Naive thymus-derived CD8-positive, alpha-beta T cell (primary cell): ENCODE measurements at regions not wholly inside any gene's neighbourhood (a gene's known extent, or its start where the extent isn't known, plus 50 kb on each side); places are given as distances from the start of the nearest gene placed in this dataset.
"Not testable (repeated sequence)": the region's sequence is repeated elsewhere in the genome, so short reads cannot be mapped to it uniquely, and the experiment has no call there.

Source experiments
- ATAC-seq, 2 donors: fragments of 150-1000 bp; cut with Tn5 transposase in 1 of 2; sonication (Bioruptor Pico), chemical (Tn5 transposase) in 1 of 2; 1 replicate in 1 of 2; 2 replicates in 1 of 2; pipeline ENCODE4 v1.10.0; 2021; ENCODE audit warnings: mild to moderate bottlenecking in 2 of 2, moderate library complexity in 2 of 2
- POLR2A ChIA-PET: fragments of 350-600 bp; sonication (Branson Sonifier 250); formaldehyde crosslinking; loops from one replicate; lab custom pipeline; 2021; ENCODE audit warnings: antibody characterized with exemption; lab: Charles Lee
- DNase-seq, 10 donors: peaks; one replicate each; pipeline versions ENCODE4 v3.0.0 to v3.0.0-alpha.2; 2020 to 2022
- H3K27ac Mint-ChIP-seq, 10 donors: one replicate each; pipeline ENCODE4 v1.8.0; 2020 to 2022; ENCODE audit warnings: mild to moderate bottlenecking in 10 of 10, mixed read lengths in 10 of 10, moderate library complexity in 4 of 10, inconsistent platforms in 1 of 10
- H3K27me3 Mint-ChIP-seq, 5 donors: one replicate each; pipeline ENCODE4 v1.8.0; 2021 to 2022; ENCODE audit warnings: mixed read lengths in 5 of 5
- H3K36me3 Mint-ChIP-seq, 3 donors: one replicate each; pipeline ENCODE4 v1.8.0; 2020 to 2022; ENCODE audit warnings: mixed read lengths in 3 of 3, mild to moderate bottlenecking in 2 of 3, inconsistent platforms in 1 of 3
- H3K4me1 Mint-ChIP-seq, 4 donors: one replicate each; pipeline ENCODE4 v1.8.0; 2021 to 2022; ENCODE audit warnings: mixed read lengths in 4 of 4
- H3K4me3 Mint-ChIP-seq, 10 donors: one replicate each; pipeline ENCODE4 v1.8.0; 2020 to 2022; ENCODE audit warnings: mild to moderate bottlenecking in 10 of 10, mixed read lengths in 10 of 10, moderate library complexity in 6 of 10, inconsistent platforms in 1 of 10
- H3K9me3 Mint-ChIP-seq, 9 donors: one replicate each; pipeline ENCODE4 v1.8.0; 2020 to 2022; ENCODE audit warnings: mixed read lengths in 9 of 9, mild to moderate bottlenecking in 3 of 9, inconsistent platforms in 1 of 9, moderate library complexity in 1 of 9

GRCh38 chr20:52076164-52076563, 115.4 kb downstream of the ZFP64 start:
- Mint-ChIP-seq H3K4me3 (no peak overlapping the region), H3K27me3 (no peaks in the 10 kb centered on the region), H3K27ac (no peak overlapping the region), H3K4me1 (no peaks in the 10 kb centered on the region), H3K9me3 (no peaks in the 10 kb centered on the region), H3K36me3 (peaks cover 0 to 11% (median 10%) of the 10 kb centered on the region in 3 donors)
- POLR2A ChIA-PET, result no interaction called here
- DNase-seq (no peak), ATAC-seq (no peak)

- DNase-seq, result no peak
- Mint-ChIP-seq H3K27ac (no peak overlapping the region), H3K9me3 (no peaks in the 10 kb centered on the region), H3K27me3 (no peaks in the 10 kb centered on the region), H3K36me3 (peaks cover 0 to 18% (median 10%) of the 10 kb centered on the region in 3 donors), H3K4me3 (no peak overlapping the region), H3K4me1 (no peaks in the 10 kb centered on the region)
- POLR2A ChIA-PET, result no interaction called here
- no peak for ATAC-seq
Measured at GRCh38 chr20:52075400-52075799, 116.2 kb downstream of the ZFP64 start.

- POLR2A ChIA-PET, result no interaction called here
- peaks cover 0 to 18% (median 2%) of the 10 kb centered on the region in 3 donors for H3K36me3 Mint-ChIP-seq
- no peaks in the 10 kb centered on the region for H3K9me3 Mint-ChIP-seq
- no peak for DNase-seq
- H3K27me3 Mint-ChIP-seq, result no peaks in the 10 kb centered on the region
- ATAC-seq, result no peak
- H3K4me3 Mint-ChIP-seq, result no peak overlapping the region
- H3K4me1 Mint-ChIP-seq, result no peaks in the 10 kb centered on the region
- peak overlapping the region in 1 of 10 donors; percentile 40 for H3K27ac Mint-ChIP-seq
Measured at GRCh38 chr20:52071136-52071535, 120.4 kb downstream of the ZFP64 start.

GRCh38 chr20:52064931-52065330, 126.6 kb downstream of the ZFP64 start:
- H3K4me1 Mint-ChIP-seq, result peaks cover 0 to 1% (median 0%) of the 10 kb centered on the region in 4 donors
- no peak overlapping the region for H3K4me3 Mint-ChIP-seq
- POLR2A ChIA-PET, result no interaction called here

GRCh38 chr20:52062452-52063209, 128.9 kb downstream of the ZFP64 start:
- no peak overlapping the region for H3K27ac Mint-ChIP-seq
- H3K4me1 Mint-ChIP-seq, result peaks cover 0 to 1% (median 0%) of the 10 kb centered on the region in 4 donors
- H3K4me3 Mint-ChIP-seq, result no peak overlapping the region
- POLR2A ChIA-PET, result no interaction called here
- H3K36me3 Mint-ChIP-seq, result peaks cover 0 to 17% (median 8%) of the 10 kb centered on the region in 3 donors
- DNase-seq (no peak), ATAC-seq (no peak)
- peaks cover 0 to 10% (median 2%) of the 10 kb centered on the region in 9 donors for H3K9me3 Mint-ChIP-seq
- H3K27me3 Mint-ChIP-seq, result peaks cover 0 to 3% (median 0%) of the 10 kb centered on the region in 5 donors

More at GRCh38 chr20:52064931-52065330, 126.6 kb downstream of the ZFP64 start:
- ATAC-seq (no peak), DNase-seq (no peak)
- no peak overlapping the region for H3K27ac Mint-ChIP-seq
- peaks cover 0 to 2% (median 0%) of the 10 kb centered on the region in 9 donors for H3K9me3 Mint-ChIP-seq
- H3K27me3 Mint-ChIP-seq, result peaks cover 0 to 3% (median 0%) of the 10 kb centered on the region in 5 donors
- H3K36me3 Mint-ChIP-seq, result peaks cover 0 to 10% (median 8%) of the 10 kb centered on the region in 3 donors

- peaks cover 5 to 29% (median 18%) of the 10 kb centered on the region in 3 donors for H3K36me3 Mint-ChIP-seq
- DNase-seq (no peak), ATAC-seq (no peak)
- H3K27me3 Mint-ChIP-seq, result peaks cover 0 to 3% (median 0%) of the 10 kb centered on the region in 5 donors
- peaks cover 0 to 1% (median 0%) of the 10 kb centered on the region in 4 donors for H3K4me1 Mint-ChIP-seq
- H3K27ac Mint-ChIP-seq, result no peak overlapping the region
- H3K9me3 Mint-ChIP-seq, result peaks cover 6 to 25% (median 9%) of the 10 kb centered on the region in 9 donors
- POLR2A ChIA-PET, result no interaction called here
- no peak overlapping the region for H3K4me3 Mint-ChIP-seq
Measured at GRCh38 chr20:52060794-52061714, 130.5 kb downstream of the ZFP64 start.

- H3K27me3 Mint-ChIP-seq, H3K4me1 Mint-ChIP-seq, H3K4me3 Mint-ChIP-seq, ATAC-seq, H3K27ac Mint-ChIP-seq, POLR2A ChIA-PET, DNase-seq: not testable (repeated sequence)
- Mint-ChIP-seq H3K9me3 (peaks cover 7 to 32% (median 17%) of the 10 kb centered on the region in 9 donors), H3K36me3 (peaks cover 8 to 34% (median 18%) of the 10 kb centered on the region in 3 donors)
Measured at GRCh38 chr20:52057133-52057532, 134.4 kb downstream of the ZFP64 start.

GRCh38 chr20:52056203-52057062, 135.1 kb downstream of the ZFP64 start:
- H3K36me3 Mint-ChIP-seq, result peaks cover 8 to 34% (median 15%) of the 10 kb centered on the region in 3 donors
- no peak overlapping the region for H3K4me3 Mint-ChIP-seq
- H3K4me1 Mint-ChIP-seq, result peaks cover 0 to 3% (median under 1%) of the 10 kb centered on the region in 4 donors
- DNase-seq (no peak), ATAC-seq (no peak)
- H3K9me3 Mint-ChIP-seq, result peaks cover 7 to 32% (median 17%) of the 10 kb centered on the region in 9 donors
- H3K27ac Mint-ChIP-seq, result peak overlapping the region in 1 of 10 donors; percentile 74
- H3K27me3 Mint-ChIP-seq, result peaks cover 0 to 2% (median 0%) of the 10 kb centered on the region in 5 donors
- POLR2A ChIA-PET, result no interaction called here

- Mint-ChIP-seq H3K27ac (no peak overlapping the region), H3K36me3 (peaks cover 8 to 29% (median 15%) of the 10 kb centered on the region in 3 donors), H3K9me3 (peaks cover 7 to 32% (median 17%) of the 10 kb centered on the region in 9 donors), H3K27me3 (peaks cover 0 to 4% (median 0%) of the 10 kb centered on the region in 5 donors), H3K4me3 (no peak overlapping the region), H3K4me1 (peaks cover 0 to 3% (median under 1%) of the 10 kb centered on the region in 4 donors)
- DNase-seq (no peak), ATAC-seq (no peak)
- POLR2A ChIA-PET, result no interaction called here
Measured at GRCh38 chr20:52054123-52054522, 137.5 kb downstream of the ZFP64 start.

GRCh38 chr20:52049001-52049731, 142.4 kb downstream of the ZFP64 start:
- ATAC-seq, result no peak
- H3K27me3 Mint-ChIP-seq, result peaks cover 0 to 3% (median 0%) of the 10 kb centered on the region in 5 donors
- peak overlapping the region in 1 of 10 donors; percentile 52 for H3K27ac Mint-ChIP-seq
- H3K4me3 Mint-ChIP-seq, result no peak overlapping the region
- H3K9me3 Mint-ChIP-seq, result no peaks in the 10 kb centered on the region
- DNase-seq, result no peak
- peaks cover 4 to 20% (median 10%) of the 10 kb centered on the region in 4 donors for H3K4me1 Mint-ChIP-seq
- POLR2A ChIA-PET, result no interaction called here
- peaks cover 0 to 4% (median 0%) of the 10 kb centered on the region in 3 donors for H3K36me3 Mint-ChIP-seq
